MM.1S (cell line): ENCODE measurements at regions not wholly inside any gene's neighbourhood (a gene's known extent, or its start where the extent isn't known, plus 50 kb on each side); places are given as distances from the start of the nearest gene placed in this dataset.

ENCODE experiments used
- DNase-seq: peaks from one replicate; pipeline ENCODE4 v3.0.0-alpha.2; 2015
- H2AFZ ChIP-seq: fragments of 300-600 bp; sonication (generic); 2 replicates; pipeline ENCODE4 v1.6.0; 2016; ENCODE audit warnings: antibody characterized with exemption, low read length
- H3F3A ChIP-seq: fragments of 300-600 bp; sonication (generic); 2 replicates; pipeline ENCODE4 v1.6.1; 2016; ENCODE audit warnings: mild to moderate bottlenecking, antibody characterized with exemption, low read length, moderate library complexity, mixed read lengths; ENCODE audit not compliant: insufficient read depth
- H3K27ac ChIP-seq: fragments of 300-600 bp; sonication (generic); 2 replicates; pipeline ENCODE4 v1.5.1; 2016; ENCODE audit warnings: mild to moderate bottlenecking, low read length
- H3K27me3 ChIP-seq: fragments of 300-600 bp; sonication (generic); replicated peaks from 2 replicates; pipeline ENCODE4 v1.6.0; 2016; ENCODE audit warnings: low read length; ENCODE audit not compliant: insufficient read depth
- H3K36me3 ChIP-seq: fragments of 300-600 bp; sonication (generic); replicated peaks from 2 replicates; pipeline ENCODE4 v1.6.1; 2016; ENCODE audit warnings: mild to moderate bottlenecking, low read length, mixed read lengths; ENCODE audit not compliant: insufficient read depth
- H3K4me1 ChIP-seq: fragments of 300-600 bp; sonication (generic); 2 replicates; pipeline ENCODE4 v1.6.1; 2016; ENCODE audit warnings: low read length, mixed read lengths
- H3K4me2 ChIP-seq: fragments of 300-600 bp; sonication (generic); 2 replicates; pipeline ENCODE4 v1.6.0; 2016; ENCODE audit warnings: low read depth, low read length
- H3K4me3 ChIP-seq: fragments of 300-600 bp; sonication (generic); 2 replicates; pipeline ENCODE4 v1.5.1; 2016; ENCODE audit warnings: low read length, mixed read lengths
- H3K79me2 ChIP-seq: fragments of 300-600 bp; sonication (generic); 2 replicates; pipeline ENCODE4 v1.6.1; 2016; ENCODE audit warnings: mixed run types, low read length, mixed read lengths
- H3K9ac ChIP-seq: fragments of 300-600 bp; sonication (generic); 2 replicates; pipeline ENCODE4 v1.6.1; 2016; ENCODE audit warnings: low read length, mixed read lengths
- H3K9me2 ChIP-seq: fragments of 300-600 bp; sonication (generic); replicated peaks from 2 replicates; pipeline ENCODE4 v1.6.1; 2016; ENCODE audit warnings: mild to moderate bottlenecking, low read length, mixed read lengths; ENCODE audit not compliant: insufficient read depth
- H3K9me3 ChIP-seq: fragments of 300-600 bp; sonication (generic); replicated peaks from 2 replicates; pipeline ENCODE4 v1.6.1; 2016; ENCODE audit warnings: mild to moderate bottlenecking, low read length, mixed read lengths; ENCODE audit not compliant: insufficient read depth
- H4K20me1 ChIP-seq: fragments of 300-600 bp; sonication (generic); 2 replicates; pipeline ENCODE4 v1.6.1; 2016; ENCODE audit warnings: mild to moderate bottlenecking, low read length, moderate library complexity, mixed read lengths; ENCODE audit not compliant: insufficient read depth
- EZH2 ChIP-seq: fragments of 300-600 bp; sonication (generic); optimal IDR thresholded peaks from 2 replicates; pipeline ENCODE3; 2017; ENCODE audit warnings: low read depth, mild to moderate bottlenecking, antibody characterized with exemption, low read length, mixed read lengths
- EZH2phosphoT487 ChIP-seq: fragments of 300-600 bp; sonication (generic); IDR thresholded peaks from 2 replicates; pipeline ENCODE4 v1.6.1; 2018; ENCODE audit warnings: antibody characterized with exemption, low read length
- TF ChIP-seq, protein P1 (sequence below): fragments of 300-600 bp; sonication (generic); IDR thresholded peaks from 2 replicates; pipeline ENCODE4 v1.5.1; 2016; ENCODE audit warnings: antibody characterized with exemption, low read length, mixed read lengths

DNA sequence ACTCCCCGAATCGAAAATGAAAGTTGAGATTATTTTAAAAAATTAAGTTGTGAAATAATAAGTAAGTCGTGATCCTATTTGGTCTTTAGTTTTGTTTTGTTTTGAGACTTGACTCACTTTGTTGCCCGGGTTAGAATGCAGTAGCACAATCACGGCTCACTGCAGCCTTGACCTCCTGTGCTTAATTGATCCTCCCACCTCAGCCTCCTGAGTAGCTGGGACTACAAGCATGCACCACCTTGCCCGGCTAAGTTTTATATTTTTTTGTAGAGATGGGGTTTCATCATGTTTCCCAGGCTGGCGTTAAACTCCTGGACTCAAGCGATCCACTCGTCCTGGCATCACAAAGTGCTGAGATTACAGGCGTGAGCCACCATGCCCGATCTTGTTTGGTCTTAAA is 326.2 kb downstream of the MYCN start:
- Histone ChIP-seq H3K4me3 (no peak overlapping the region), H3F3A (no peaks in the 10 kb centered on the region), H3K4me1 (no peaks in the 10 kb centered on the region), H2AFZ (no peak overlapping the region), H3K27ac (no peak overlapping the region), H3K9me3 (no peaks in the 10 kb centered on the region), H3K79me2 (no peaks in the 10 kb centered on the region), H3K9ac (no peak overlapping the region), H3K9me2 (no peaks in the 10 kb centered on the region), H4K20me1 (no peaks in the 10 kb centered on the region), H3K36me3 (no peaks in the 10 kb centered on the region), H3K4me2 (no peak overlapping the region), H3K27me3 (no peaks in the 10 kb centered on the region)
- TF ChIP-seq, protein P1, sequence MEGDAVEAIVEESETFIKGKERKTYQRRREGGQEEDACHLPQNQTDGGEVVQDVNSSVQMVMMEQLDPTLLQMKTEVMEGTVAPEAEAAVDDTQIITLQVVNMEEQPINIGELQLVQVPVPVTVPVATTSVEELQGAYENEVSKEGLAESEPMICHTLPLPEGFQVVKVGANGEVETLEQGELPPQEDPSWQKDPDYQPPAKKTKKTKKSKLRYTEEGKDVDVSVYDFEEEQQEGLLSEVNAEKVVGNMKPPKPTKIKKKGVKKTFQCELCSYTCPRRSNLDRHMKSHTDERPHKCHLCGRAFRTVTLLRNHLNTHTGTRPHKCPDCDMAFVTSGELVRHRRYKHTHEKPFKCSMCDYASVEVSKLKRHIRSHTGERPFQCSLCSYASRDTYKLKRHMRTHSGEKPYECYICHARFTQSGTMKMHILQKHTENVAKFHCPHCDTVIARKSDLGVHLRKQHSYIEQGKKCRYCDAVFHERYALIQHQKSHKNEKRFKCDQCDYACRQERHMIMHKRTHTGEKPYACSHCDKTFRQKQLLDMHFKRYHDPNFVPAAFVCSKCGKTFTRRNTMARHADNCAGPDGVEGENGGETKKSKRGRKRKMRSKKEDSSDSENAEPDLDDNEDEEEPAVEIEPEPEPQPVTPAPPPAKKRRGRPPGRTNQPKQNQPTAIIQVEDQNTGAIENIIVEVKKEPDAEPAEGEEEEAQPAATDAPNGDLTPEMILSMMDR, result no peak
- TF ChIP-seq EZH2 (no peak), EZH2phosphoT487 (no peak)
- no peak for DNase-seq

GRCh38 chr2:16264931-16265540 is 324.7 kb downstream of the MYCN start:
- H3K9me3 ChIP-seq, result no peaks in the 10 kb centered on the region
- no peaks in the 10 kb centered on the region for H4K20me1 ChIP-seq
- no peak overlapping the region for H2AFZ ChIP-seq
- TF ChIP-seq, protein P1, result no peak
- TF ChIP-seq EZH2phosphoT487 (no peak), EZH2 (no peak)
- H3K4me2 ChIP-seq, result no peak overlapping the region
- no peaks in the 10 kb centered on the region for H3K9me2 ChIP-seq
- H3K79me2 ChIP-seq, result no peaks in the 10 kb centered on the region
- H3F3A ChIP-seq, result no peaks in the 10 kb centered on the region
- DNase-seq, result no peak
- H3K4me1 ChIP-seq, result no peaks in the 10 kb centered on the region
- H3K27me3 ChIP-seq, result no peaks in the 10 kb centered on the region
- H3K36me3 ChIP-seq, result no peaks in the 10 kb centered on the region
- H3K27ac ChIP-seq, result no peak overlapping the region
- H3K4me3 ChIP-seq, result no peak overlapping the region
- no peak overlapping the region for H3K9ac ChIP-seq

GRCh38 chr2:16264491-16264890 is 324.1 kb downstream of the MYCN start:
- no peak overlapping the region for H3K9ac ChIP-seq
- no peak overlapping the region for H2AFZ ChIP-seq
- no peak overlapping the region for H3K27ac ChIP-seq
- no peaks in the 10 kb centered on the region for H4K20me1 ChIP-seq
- H3K4me2 ChIP-seq, result no peak overlapping the region
- TF ChIP-seq EZH2phosphoT487 (no peak), EZH2 (no peak)
- TF ChIP-seq, protein P1, result no peak
- no peaks in the 10 kb centered on the region for H3K9me3 ChIP-seq
- H3K36me3 ChIP-seq, result no peaks in the 10 kb centered on the region
- no peaks in the 10 kb centered on the region for H3K27me3 ChIP-seq
- H3K4me3 ChIP-seq, result no peak overlapping the region
- no peaks in the 10 kb centered on the region for H3K9me2 ChIP-seq
- H3K79me2 ChIP-seq, result no peaks in the 10 kb centered on the region
- no peaks in the 10 kb centered on the region for H3K4me1 ChIP-seq
- H3F3A ChIP-seq, result no peaks in the 10 kb centered on the region
- DNase-seq, result no peak
